HEK293T (cell line): ENCODE measurements at regions not wholly inside any gene's neighbourhood (a gene's known extent, or its start where the extent isn't known, plus 50 kb on each side); places are given as distances from the start of the nearest gene placed in this dataset.
"Not testable (repeated sequence)": the region's sequence is repeated elsewhere in the genome, so short reads cannot be mapped to it uniquely, and the experiment has no call there.

Experiments used
- ARNT ChIP-seq: fragments of 450-650 bp; IDR thresholded peaks from 2 replicates; pipeline ENCODE4 v1.6.1; 2017; ENCODE audit warnings: mild to moderate bottlenecking
- FOXM1 ChIP-seq: fragments of 450-650 bp; IDR thresholded peaks from 2 replicates; pipeline ENCODE4 v1.6.1; 2017; ENCODE audit warnings: mild to moderate bottlenecking, borderline replicate concordance

DNA sequence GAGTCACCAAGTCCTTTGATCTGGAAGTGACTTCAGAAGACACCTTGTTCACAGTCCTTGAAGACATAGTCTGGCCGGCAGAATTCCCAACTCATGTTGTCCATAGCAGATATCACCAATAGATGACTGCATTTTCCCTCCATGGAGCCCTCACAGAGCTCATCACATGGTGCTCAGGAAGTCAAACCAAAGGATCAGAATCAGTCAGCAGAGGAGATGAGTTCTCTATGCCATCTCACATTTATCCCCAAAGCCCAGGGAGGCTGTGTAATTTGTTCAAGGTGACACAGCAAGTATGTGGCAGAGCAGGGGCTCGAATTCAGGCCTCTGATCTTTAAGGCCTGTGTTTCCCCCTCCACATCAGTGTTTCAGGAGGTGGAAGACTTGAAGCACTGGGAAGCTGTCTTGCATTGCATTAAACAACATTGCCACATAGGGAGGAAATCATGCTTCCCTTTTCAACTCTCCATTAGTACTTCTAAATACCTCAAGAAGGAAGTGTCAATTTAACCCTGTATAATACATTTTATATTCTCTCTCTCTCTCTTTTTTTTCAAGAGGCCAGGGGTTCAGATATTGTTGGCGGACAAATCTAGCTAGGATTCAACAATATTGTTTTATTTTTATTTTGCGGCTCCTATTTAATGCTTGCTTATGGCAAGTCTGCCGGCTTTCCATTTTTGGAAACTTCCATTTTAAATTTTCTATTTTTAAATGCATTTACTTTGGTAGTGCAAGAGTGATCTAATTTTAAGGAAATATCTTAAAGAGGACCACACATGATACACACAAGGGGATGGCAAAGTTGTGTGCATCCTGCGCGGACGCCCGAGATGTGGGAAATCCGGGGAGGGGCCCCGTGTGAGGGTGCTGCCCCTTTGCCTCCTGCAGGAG is 61.9 kb downstream of the NPIPB5 start:
- not testable (repeated sequence) for TF ChIP-seq FOXM1, ARNT
